ENCODE measurements at regions not wholly inside any gene's neighbourhood (a gene's known extent, or its start where the extent isn't known, plus 50 kb on each side); places are given as distances from the start of the nearest gene placed in this dataset.

DNA sequence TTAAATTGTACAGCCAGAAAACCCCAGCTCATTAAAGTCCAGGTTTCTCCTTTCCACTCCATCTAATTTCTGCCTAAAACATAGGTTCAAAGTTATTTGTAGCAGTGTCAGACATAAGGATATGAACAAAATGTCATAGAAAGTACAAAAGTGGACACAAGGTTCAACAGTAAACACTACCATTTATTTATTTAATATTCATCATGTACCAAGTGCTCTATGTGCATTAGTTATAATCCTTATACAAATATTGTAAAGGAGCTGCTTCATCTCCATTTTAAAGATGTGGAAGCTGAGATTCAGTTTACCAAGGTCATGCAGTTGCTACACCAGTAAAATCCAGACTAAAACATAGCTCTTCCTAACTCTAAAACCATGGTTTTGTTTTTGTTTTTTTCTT, 52.0 kb upstream of the CDK1 start:
- no peak for TF ChIP-seq POLR2A (IDR thresholded peaks at IDR 0.05)
- TF ChIP-seq, protein P1, sequence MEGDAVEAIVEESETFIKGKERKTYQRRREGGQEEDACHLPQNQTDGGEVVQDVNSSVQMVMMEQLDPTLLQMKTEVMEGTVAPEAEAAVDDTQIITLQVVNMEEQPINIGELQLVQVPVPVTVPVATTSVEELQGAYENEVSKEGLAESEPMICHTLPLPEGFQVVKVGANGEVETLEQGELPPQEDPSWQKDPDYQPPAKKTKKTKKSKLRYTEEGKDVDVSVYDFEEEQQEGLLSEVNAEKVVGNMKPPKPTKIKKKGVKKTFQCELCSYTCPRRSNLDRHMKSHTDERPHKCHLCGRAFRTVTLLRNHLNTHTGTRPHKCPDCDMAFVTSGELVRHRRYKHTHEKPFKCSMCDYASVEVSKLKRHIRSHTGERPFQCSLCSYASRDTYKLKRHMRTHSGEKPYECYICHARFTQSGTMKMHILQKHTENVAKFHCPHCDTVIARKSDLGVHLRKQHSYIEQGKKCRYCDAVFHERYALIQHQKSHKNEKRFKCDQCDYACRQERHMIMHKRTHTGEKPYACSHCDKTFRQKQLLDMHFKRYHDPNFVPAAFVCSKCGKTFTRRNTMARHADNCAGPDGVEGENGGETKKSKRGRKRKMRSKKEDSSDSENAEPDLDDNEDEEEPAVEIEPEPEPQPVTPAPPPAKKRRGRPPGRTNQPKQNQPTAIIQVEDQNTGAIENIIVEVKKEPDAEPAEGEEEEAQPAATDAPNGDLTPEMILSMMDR (IDR thresholded peaks at IDR 0.05), result no peak
- no peak for TF ChIP-seq EP300 (IDR thresholded peaks at IDR 0.05)

All from ovary (tissue), 3 donors.